H1 (cell line): ENCODE measurements at regions not wholly inside any gene's neighbourhood (a gene's known extent, or its start where the extent isn't known, plus 50 kb on each side); places are given as distances from the start of the nearest gene placed in this dataset.

Experiments used
- CHD7 ChIP-seq: fragments of 300-600 bp; sonication (generic); IDR thresholded peaks from 2 replicates; pipeline ENCODE4 v1.7.1; 2012; ENCODE audit warnings: low read length, moderate library complexity, mild to moderate bottlenecking, inconsistent platforms; ENCODE audit not compliant: insufficient replicate concordance
- CTBP2 ChIP-seq: IDR thresholded peaks from 2 replicates; pipeline ENCODE4 v1.7.0; 2011; ENCODE audit warnings: borderline replicate concordance, mild to moderate bottlenecking, moderate library complexity, mixed read lengths, low read length; ENCODE audit not compliant: insufficient read depth, insufficient read length
- CTCF ChIP-seq, 3 experiments: IDR thresholded peaks; 1 replicate in 2 of 3; 2 replicates in 1 of 3; pipeline versions ENCODE4 v1.5.1 to v1.6.1; 2011; ENCODE audit warnings: low read length in 3 of 3, mild to moderate bottlenecking in 3 of 3, inconsistent platforms in 2 of 3, low read depth in 1 of 3, moderate library complexity in 1 of 3; ENCODE audit not compliant: insufficient read depth in 1 of 3; ENCODE audit errors: control extremely low read depth in 1 of 3
- EGR1 ChIP-seq: IDR thresholded peaks from 2 replicates; pipeline ENCODE4 v1.6.1; 2011; ENCODE audit warnings: low read depth, low read length, borderline replicate concordance
- JUND ChIP-seq: IDR thresholded peaks from 2 replicates; pipeline ENCODE4 v1.6.1; 2011; ENCODE audit warnings: mild to moderate bottlenecking, improper control_type of control experiment, low read length
- RAD21 ChIP-seq, 2 experiments: IDR thresholded peaks in 1 of 2; conservative IDR thresholded peaks in 1 of 2; 2 replicates each; pipeline ENCODE4 v1.6.1; 2011; ENCODE audit warnings: low read depth in 2 of 2, low read length in 2 of 2, improper control_type of control experiment in 1 of 2, inconsistent platforms in 1 of 2, mild to moderate bottlenecking in 1 of 2, moderate library complexity in 1 of 2
- SIN3A ChIP-seq, 2 experiments: IDR thresholded peaks in 1 of 2; conservative IDR thresholded peaks in 1 of 2; 2 replicates each; pipeline ENCODE4 v1.6.1; 2011 to 2012; ENCODE audit warnings: low read length in 2 of 2, improper control_type of control experiment in 1 of 2, low read depth in 1 of 2, mild to moderate bottlenecking in 1 of 2
- SRF ChIP-seq: IDR thresholded peaks from 2 replicates; pipeline ENCODE4 v1.6.1; 2011; ENCODE audit warnings: mild to moderate bottlenecking, low read depth, low read length, moderate library complexity

- TF ChIP-seq CHD7 (no peak), JUND (no peak), SRF (no peak), EGR1 (no peak), SIN3A (conservative IDR thresholded peaks at IDR 0.05 in 1 of 2, IDR thresholded peaks at IDR 0.05 in 1 of 2; ENCODE audit: low read depth in 1 of 2, low read length in 2 of 2) (no peak), CTCF (IDR thresholded peaks at IDR 0.05; ENCODE audit: control extremely low read depth in 1 of 3, insufficient read depth in 1 of 3, low read depth in 1 of 3, low read length in 3 of 3) (peak in 1 of 3 experiments; percentile 18; a peak in 2 of 4 replicates), CTBP2 (no peak), RAD21 (IDR thresholded peaks at IDR 0.05 in 1 of 2, conservative IDR thresholded peaks at IDR 0.05 in 1 of 2; ENCODE audit: low read depth in 2 of 2, low read length in 2 of 2) (peak; percentile 49 to 56)
These were observed 241.5 kb upstream of the PKDCC start (continued) for GRCh38 chr2:41806286-41806685.
